Stomach (tissue), 8 donors: ENCODE measurements at regions not wholly inside any gene's neighbourhood (a gene's known extent, or its start where the extent isn't known, plus 50 kb on each side); places are given as distances from the start of the nearest gene placed in this dataset.

Experiments
- DNase-seq, 2 donors: peaks; one replicate each; pipeline versions ENCODE4 v3.0.0 to v3.0.0-alpha.2; 2013 to 2019
- H3K27ac ChIP-seq, 5 donors: fragments of 200-600 bp in 4 of 5; sonication (generic) in 4 of 5; one replicate each; pipeline ENCODE4 v1.5.1; 2013 to 2019; ENCODE audit warnings: mild to moderate bottlenecking in 1 of 5, moderate library complexity in 1 of 5
- H3K27me3 ChIP-seq, 3 donors: fragments of 200-600 bp; sonication (generic); one replicate each; pipeline ENCODE4 v1.5.1; 2017 to 2019; ENCODE audit warnings: mixed run types in 1 of 3
- H3K36me3 ChIP-seq, 4 donors: fragments of 200-600 bp; sonication (generic); 1 replicate in 3 of 4; 2 replicates in 1 of 4; pipeline ENCODE4 v1.5.1; 2016 to 2019
- H3K4me1 ChIP-seq, 4 donors: fragments of 200-600 bp; sonication (generic); one replicate each; pipeline ENCODE4 v1.5.1; 2016 to 2019
- H3K4me3 ChIP-seq, 4 donors: fragments of 200-600 bp; sonication (generic) in 3 of 4; one replicate each; pipeline ENCODE4 v1.5.1; 2016 to 2019; ENCODE audit warnings: mild to moderate bottlenecking in 1 of 4
- H3K9me3 ChIP-seq, 4 donors: fragments of 200-600 bp; sonication (generic); one replicate each; pipeline ENCODE4 v1.5.1; 2016 to 2019
- EP300 ChIP-seq: sonication (generic); formaldehyde crosslinking; IDR thresholded peaks from one replicate; pipeline ENCODE4 v1.6.1; 2017; ENCODE audit warnings: antibody characterized with exemption
- POLR2A ChIP-seq, 4 donors: fragments of 450-650 bp; IDR thresholded peaks; one replicate each; pipeline ENCODE4 v1.6.1; 2016; ENCODE audit warnings: antibody characterized with exemption in 4 of 4, control low read depth in 2 of 4, mild to moderate bottlenecking in 1 of 4, moderate library complexity in 1 of 4
- POLR2AphosphoS5 ChIP-seq, 3 donors: sonication (generic); formaldehyde crosslinking; IDR thresholded peaks; one replicate each; pipeline ENCODE4 v1.6.1; 2016; ENCODE audit warnings: antibody characterized with exemption in 3 of 3
- WGBS, 5 donors: extraction: QIAGEN DNeasy Blood & Tissue Kit in 3 of 5; methylation state at CpG; one replicate each; pipeline versions ENCODE4 v1.1.5 to v1.1.7; 2013 to 2018; 5-methylcytosine and 5-hydroxymethylcytosine counted together
- intact Hi-C: fragments of 100-400 bp; cut with DNase I; formaldehyde crosslinking; loops from one replicate; pipeline ENCODE4 v1.15.1; 2023; ENCODE audit warnings: low total_unique reads
- TF ChIP-seq, protein P1 (sequence below), 7 experiments: fragments of 450-650 bp in 4 of 7; fragments of 200-600 bp in 3 of 7; sonication (generic) in 3 of 7; IDR thresholded peaks; one replicate each; pipeline ENCODE4 v1.5.1; 2016 to 2019; ENCODE audit warnings: antibody characterized with exemption in 7 of 7, control low read depth in 2 of 7, mild to moderate bottlenecking in 1 of 7
- donor health status: healthy with polysubstance abuse.
- donor health status: Bipolar disorder and iron deficiency.
- donor health status: healthy.

DNA sequence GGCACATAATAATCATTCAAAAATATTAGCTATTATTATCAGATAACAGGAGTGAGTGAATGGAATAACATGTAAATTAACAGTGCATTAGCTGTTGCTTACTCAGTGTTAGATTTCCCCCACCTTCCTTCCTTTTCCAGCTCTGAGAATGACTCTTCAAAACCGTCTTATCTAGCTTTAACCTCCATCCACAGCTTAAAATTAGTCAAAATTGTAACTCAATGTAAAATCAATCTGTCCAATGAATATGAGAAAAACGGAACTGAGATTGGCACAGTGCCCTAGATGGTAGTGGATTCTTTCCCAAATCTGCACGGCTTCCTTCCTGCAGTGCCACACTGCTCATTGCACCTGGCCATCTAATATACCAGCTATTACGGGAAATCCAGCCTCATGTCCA is 156.8 kb upstream of the BDNF start:
- no peak for DNase-seq
- TF ChIP-seq, protein P1, sequence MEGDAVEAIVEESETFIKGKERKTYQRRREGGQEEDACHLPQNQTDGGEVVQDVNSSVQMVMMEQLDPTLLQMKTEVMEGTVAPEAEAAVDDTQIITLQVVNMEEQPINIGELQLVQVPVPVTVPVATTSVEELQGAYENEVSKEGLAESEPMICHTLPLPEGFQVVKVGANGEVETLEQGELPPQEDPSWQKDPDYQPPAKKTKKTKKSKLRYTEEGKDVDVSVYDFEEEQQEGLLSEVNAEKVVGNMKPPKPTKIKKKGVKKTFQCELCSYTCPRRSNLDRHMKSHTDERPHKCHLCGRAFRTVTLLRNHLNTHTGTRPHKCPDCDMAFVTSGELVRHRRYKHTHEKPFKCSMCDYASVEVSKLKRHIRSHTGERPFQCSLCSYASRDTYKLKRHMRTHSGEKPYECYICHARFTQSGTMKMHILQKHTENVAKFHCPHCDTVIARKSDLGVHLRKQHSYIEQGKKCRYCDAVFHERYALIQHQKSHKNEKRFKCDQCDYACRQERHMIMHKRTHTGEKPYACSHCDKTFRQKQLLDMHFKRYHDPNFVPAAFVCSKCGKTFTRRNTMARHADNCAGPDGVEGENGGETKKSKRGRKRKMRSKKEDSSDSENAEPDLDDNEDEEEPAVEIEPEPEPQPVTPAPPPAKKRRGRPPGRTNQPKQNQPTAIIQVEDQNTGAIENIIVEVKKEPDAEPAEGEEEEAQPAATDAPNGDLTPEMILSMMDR (IDR thresholded peaks at IDR 0.05) = no peak
- TF ChIP-seq EP300 = no peak
- TF ChIP-seq POLR2A (IDR thresholded peaks at IDR 0.05) = no peak
- TF ChIP-seq POLR2AphosphoS5 (IDR thresholded peaks at IDR 0.05) = no peak
- Histone ChIP-seq H3K27ac (no peak overlapping the region), H3K9me3 (no peaks in the 10 kb centered on the region), H3K4me1 (peaks cover 0 to 8% (median 3%) of the 10 kb centered on the region in 4 donors), H3K27me3 (no peaks in the 10 kb centered on the region), H3K4me3 (no peak overlapping the region), H3K36me3 (no peaks in the 10 kb centered on the region)
- 25 to 48% (median 26%) methylated on average over 4 of the region's 4 CpGs for WGBS, 5 donors
- intact Hi-C loops = no loop called here

DNA sequence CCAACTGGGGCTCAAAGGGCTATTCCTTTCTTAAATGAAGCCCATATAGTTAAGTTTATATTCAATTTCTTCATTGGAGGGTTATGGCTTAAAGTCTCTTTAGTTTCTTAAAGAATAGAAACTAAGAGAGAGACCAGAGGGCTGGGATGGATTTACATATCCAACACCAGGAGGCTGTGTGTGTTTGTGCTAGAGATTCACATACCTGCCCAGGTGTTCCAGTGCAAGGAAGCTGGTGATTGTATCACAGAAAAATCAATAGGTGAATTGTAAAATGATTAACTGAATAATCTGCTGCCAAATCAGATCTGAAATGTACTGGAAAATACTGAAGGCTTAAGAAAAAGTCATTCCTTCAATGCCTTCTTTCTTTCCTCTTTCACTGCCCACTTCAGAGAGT is 148.2 kb upstream of the BDNF start:
- no peaks in the 10 kb centered on the region for H3K36me3 ChIP-seq
- no peaks in the 10 kb centered on the region for H3K4me1 ChIP-seq
- no peak for DNase-seq
- no peak overlapping the region for H3K4me3 ChIP-seq
- TF ChIP-seq POLR2A (IDR thresholded peaks at IDR 0.05) (no peak), EP300 (no peak), POLR2AphosphoS5 (IDR thresholded peaks at IDR 0.05) (no peak)
- TF ChIP-seq, protein P1 (IDR thresholded peaks at IDR 0.05) = no peak
- intact Hi-C loops = no loop called here
- no peaks in the 10 kb centered on the region for H3K27me3 ChIP-seq
- H3K9me3 ChIP-seq = peaks cover 0 to 4% (median 1%) of the 10 kb centered on the region in 4 donors
- H3K27ac ChIP-seq = no peak overlapping the region

DNA sequence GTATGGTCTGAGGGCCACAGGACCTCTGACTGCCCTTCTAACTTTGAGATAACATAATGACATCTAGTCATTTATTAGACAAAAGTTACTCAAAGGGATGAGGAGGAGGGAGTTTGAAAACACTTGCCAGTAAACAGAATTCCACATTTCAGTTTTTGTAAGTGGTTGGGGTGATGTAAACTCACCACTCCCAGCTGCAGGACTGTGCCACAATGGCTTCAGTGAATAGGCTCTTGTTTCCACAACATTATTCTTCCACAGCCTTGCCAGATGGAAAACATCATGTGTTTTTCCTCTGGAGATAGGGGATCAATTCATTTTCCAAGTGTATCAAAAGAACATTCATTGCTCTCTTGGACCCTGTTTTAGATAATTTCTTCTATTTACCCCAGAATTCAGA is 147.2 kb upstream of the BDNF start:
- Histone ChIP-seq H3K27ac (no peak overlapping the region), H3K9me3 (peaks cover 0 to 4% (median 3%) of the 10 kb centered on the region in 4 donors), H3K36me3 (no peaks in the 10 kb centered on the region), H3K27me3 (no peaks in the 10 kb centered on the region), H3K4me1 (no peaks in the 10 kb centered on the region), H3K4me3 (no peak overlapping the region)
- DNase-seq = peak in 1 of 2 donors; percentile 34
- TF ChIP-seq POLR2AphosphoS5 (IDR thresholded peaks at IDR 0.05) (no peak), POLR2A (IDR thresholded peaks at IDR 0.05) (no peak), EP300 (no peak)
- TF ChIP-seq, protein P1 (IDR thresholded peaks at IDR 0.05) = no peak
- intact Hi-C loops = no loop called here

DNA sequence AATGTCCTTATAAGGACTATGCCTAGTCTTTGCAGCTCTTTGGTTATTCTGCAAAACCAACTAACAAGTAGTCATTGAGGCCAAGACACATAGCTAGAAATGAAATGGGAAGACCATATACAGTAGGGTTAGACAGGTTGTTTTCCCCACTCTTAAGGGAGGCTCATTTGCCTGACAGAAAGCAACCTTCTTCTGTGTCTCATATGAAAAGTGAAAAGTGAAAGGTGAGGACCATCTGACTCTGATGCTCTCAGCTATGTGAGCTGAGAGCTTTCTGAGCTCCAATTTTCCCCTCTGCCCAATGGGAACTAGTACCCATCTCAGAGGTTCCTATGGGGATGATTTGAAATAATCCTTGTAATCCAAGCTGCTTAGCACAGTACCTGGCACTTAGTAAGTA is 142.0 kb upstream of the BDNF start:
- no peak for TF ChIP-seq EP300
- TF ChIP-seq POLR2A (IDR thresholded peaks at IDR 0.05) = no peak
- no peak for TF ChIP-seq POLR2AphosphoS5 (IDR thresholded peaks at IDR 0.05)
- TF ChIP-seq, protein P1 (IDR thresholded peaks at IDR 0.05) = no peak
- Histone ChIP-seq H3K4me1 (no peaks in the 10 kb centered on the region), H3K27ac (no peak overlapping the region), H3K4me3 (no peak overlapping the region), H3K36me3 (no peaks in the 10 kb centered on the region), H3K27me3 (no peaks in the 10 kb centered on the region), H3K9me3 (peaks cover 0 to 3% (median 0%) of the 10 kb centered on the region in 4 donors)
- intact Hi-C loops = no loop called here
- no peak for DNase-seq

DNA sequence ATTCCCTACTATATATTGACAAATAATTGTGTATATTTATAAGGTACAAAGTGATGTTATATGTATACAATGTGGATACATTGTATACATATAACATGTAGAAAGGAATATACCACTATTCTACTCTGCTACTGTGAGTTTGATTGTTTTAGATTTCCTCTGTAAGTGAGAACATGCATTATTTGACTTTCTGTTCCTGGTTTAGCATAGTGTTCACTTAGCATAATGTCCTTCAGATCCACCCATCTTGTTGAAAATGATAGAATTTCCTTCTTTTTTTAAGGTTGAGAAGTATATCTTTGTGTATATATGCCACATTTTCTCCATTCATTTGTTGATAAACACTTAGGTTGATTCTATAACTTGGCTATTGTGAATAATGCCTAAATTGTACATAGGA is 140.8 kb upstream of the BDNF start:
- peaks cover 0 to 3% (median 0%) of the 10 kb centered on the region in 4 donors for H3K9me3 ChIP-seq
- H3K4me3 ChIP-seq = no peak overlapping the region
- intact Hi-C loops = no loop called here
- no peaks in the 10 kb centered on the region for H3K27me3 ChIP-seq
- H3K4me1 ChIP-seq = no peaks in the 10 kb centered on the region
- TF ChIP-seq, protein P1 (IDR thresholded peaks at IDR 0.05) = no peak
- no peak for TF ChIP-seq POLR2AphosphoS5 (IDR thresholded peaks at IDR 0.05)
- no peak for TF ChIP-seq POLR2A (IDR thresholded peaks at IDR 0.05)
- TF ChIP-seq EP300 = no peak
- H3K36me3 ChIP-seq = no peaks in the 10 kb centered on the region
- no peak for DNase-seq
- no peak overlapping the region for H3K27ac ChIP-seq
